Smooth muscle cell (in vitro differentiated cells): ENCODE measurements at regions not wholly inside any gene's neighbourhood (a gene's known extent, or its start where the extent isn't known, plus 50 kb on each side); places are given as distances from the start of the nearest gene placed in this dataset.
A peak's percentile ranks its signal among the peaks of the same experiment; 100 is the strongest.

Experiments
- DNase-seq: peaks from one replicate; lab custom pipeline; 2025; ENCODE audit not compliant: unreplicated experiment; lab: John Stamatoyannopoulos, UW
- H2AFZ ChIP-seq: fragments of 200-600 bp; sonication (generic); 2 replicates; pipeline ENCODE4 v1.6.0; 2016; ENCODE audit warnings: antibody characterized with exemption, low read depth, mild to moderate bottlenecking
- H3F3A ChIP-seq: fragments of 200-600 bp; sonication (generic); 2 replicates; pipeline ENCODE4 v1.6.0; 2017; ENCODE audit warnings: antibody characterized with exemption, low read depth
- H3K27ac ChIP-seq: fragments of 200-600 bp; sonication (generic); 2 replicates; pipeline ENCODE4 v1.5.1; 2016; ENCODE audit warnings: low read depth, mild to moderate bottlenecking
- H3K27me3 ChIP-seq: fragments of 200-600 bp; sonication (generic); 2 replicates; pipeline ENCODE4 v1.6.1; 2016; ENCODE audit warnings: low read depth, mild to moderate bottlenecking
- H3K36me3 ChIP-seq: fragments of 200-600 bp; sonication (generic); 2 replicates; pipeline ENCODE4 v1.5.1; 2016; ENCODE audit warnings: low read depth
- H3K4me1 ChIP-seq: fragments of 200-600 bp; sonication (generic); 2 replicates; pipeline ENCODE4 v1.5.1; 2016; ENCODE audit warnings: low read depth
- H3K4me2 ChIP-seq: fragments of 200-600 bp; sonication (generic); 2 replicates; pipeline ENCODE4 v1.6.0; 2016; ENCODE audit warnings: mild to moderate bottlenecking
- H3K4me3 ChIP-seq: fragments of 200-600 bp; sonication (generic); 2 replicates; pipeline ENCODE4 v1.5.1; 2016; ENCODE audit warnings: mild to moderate bottlenecking
- H3K79me2 ChIP-seq: fragments of 200-600 bp; sonication (generic); 2 replicates; pipeline ENCODE4 v1.6.0; 2016; ENCODE audit warnings: low read depth, mild to moderate bottlenecking
- H3K9ac ChIP-seq: fragments of 200-600 bp; sonication (generic); 2 replicates; pipeline ENCODE4 v1.6.0; 2016; ENCODE audit warnings: low read depth
- H3K9me3 ChIP-seq: fragments of 200-600 bp; sonication (generic); replicated peaks from 2 replicates; pipeline ENCODE4 v1.5.1; 2016; ENCODE audit warnings: low read depth
- H4K20me1 ChIP-seq: fragments of 200-600 bp; sonication (generic); 2 replicates; pipeline ENCODE4 v1.6.0; 2016; ENCODE audit warnings: low read depth
- CTCF ChIP-seq: fragments of 200-600 bp; sonication (generic); IDR thresholded peaks from 2 replicates; pipeline ENCODE4 v1.5.1; 2017; ENCODE audit warnings: borderline replicate concordance, mild to moderate bottlenecking, antibody characterized with exemption; ENCODE audit not compliant: insufficient read depth, poor library complexity, severe bottlenecking
- WGBS: methylation state at CpG from one replicate; pipeline ENCODE4 v1.1.7; 2016; ENCODE audit warnings: low lambda C conversion rate; 5-methylcytosine and 5-hydroxymethylcytosine counted together

DNA sequence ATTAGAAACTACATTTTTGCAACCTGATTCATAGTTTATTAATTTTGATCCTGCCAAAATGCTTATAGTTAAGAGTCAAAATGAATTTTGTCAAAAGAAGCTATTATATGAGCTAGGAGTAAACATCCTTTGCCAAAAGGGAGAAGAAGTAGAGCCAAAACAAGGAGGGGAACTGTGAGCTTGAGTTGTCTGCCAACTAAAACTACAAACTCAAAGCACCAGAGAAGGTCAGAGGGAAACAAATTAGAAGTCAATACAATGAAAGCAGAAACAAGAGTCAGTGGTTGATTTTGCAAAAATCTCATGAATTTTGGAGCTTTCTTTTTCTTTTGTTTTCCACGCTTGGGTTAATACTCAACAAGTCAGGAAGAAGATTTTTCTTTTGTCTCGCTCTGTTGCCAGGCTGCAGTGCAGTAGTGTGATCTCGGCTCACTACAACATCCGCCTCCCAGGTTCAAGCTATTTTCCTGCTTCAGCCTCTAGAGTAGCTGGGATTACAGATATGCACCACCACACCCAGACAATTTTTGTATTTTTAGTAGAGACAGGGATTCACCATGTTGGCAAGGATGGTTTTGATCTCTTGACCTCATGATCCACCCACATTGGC, 508.5 kb downstream of the RIT2 start:
- Histone ChIP-seq H4K20me1 (no peaks in the 10 kb centered on the region), H3K4me3 (no peak overlapping the region), H3K79me2 (no peaks in the 10 kb centered on the region), H2AFZ (no peak overlapping the region), H3K9ac (no peak overlapping the region), H3K9me3 (no peaks in the 10 kb centered on the region), H3F3A (no peaks in the 10 kb centered on the region), H3K27ac (no peak overlapping the region), H3K36me3 (no peaks in the 10 kb centered on the region), H3K4me1 (no peaks in the 10 kb centered on the region), H3K27me3 (no peaks in the 10 kb centered on the region), H3K4me2 (no peak overlapping the region)
- no peak for DNase-seq
- no peak for TF ChIP-seq CTCF
- whole genome bisulfite sequencing = 94% methylated on average over 4 of the region's 4 CpGs

- Histone ChIP-seq H3K4me1 (peaks cover 4% of the 10 kb centered on the region), H3K36me3 (no peaks in the 10 kb centered on the region), H3K27me3 (no peaks in the 10 kb centered on the region), H4K20me1 (no peaks in the 10 kb centered on the region), H2AFZ (no peak overlapping the region), H3K4me3 (no peak overlapping the region), H3F3A (peaks cover 11% of the 10 kb centered on the region), H3K9me3 (no peaks in the 10 kb centered on the region), H3K27ac (no peak overlapping the region), H3K79me2 (no peaks in the 10 kb centered on the region), H3K4me2 (no peak overlapping the region), H3K9ac (no peak overlapping the region)
- no peak for TF ChIP-seq CTCF
- DNase-seq = no peak
- 96% methylated on average over 1 of the region's 1 CpG for WGBS
These were observed 504.4 kb downstream of the RIT2 start for GRCh38 chr18:42611134-42611533.

DNA sequence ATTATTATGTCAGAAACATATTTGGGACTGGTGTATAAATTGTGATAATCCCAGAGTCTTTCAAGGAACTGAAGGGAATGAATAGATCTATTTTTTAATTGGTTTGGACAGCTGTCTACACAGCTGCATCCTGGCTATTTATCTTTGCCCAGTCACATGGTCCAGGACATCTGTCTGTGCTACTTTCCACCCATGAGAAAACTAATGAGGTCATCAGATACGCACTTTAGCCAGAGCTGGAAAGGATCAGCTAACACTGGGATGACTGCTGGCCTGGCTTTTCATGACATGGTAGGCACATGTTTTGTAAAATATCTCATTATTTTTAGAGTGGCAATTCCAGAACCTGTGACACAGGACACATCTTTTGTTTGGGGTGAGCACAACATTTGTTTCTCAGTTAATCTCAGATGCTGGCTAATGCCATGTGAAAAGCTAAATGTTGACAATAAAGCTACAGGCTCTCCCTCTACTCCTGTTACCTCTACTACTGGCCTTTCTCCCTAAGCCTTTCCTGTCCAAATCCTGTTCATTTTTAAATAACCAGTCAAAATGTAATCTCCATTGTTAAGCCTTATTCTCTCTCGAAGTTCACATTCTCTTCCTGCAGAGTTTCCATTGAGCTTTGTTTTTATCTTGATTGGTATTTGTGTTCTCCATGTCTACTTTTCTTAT, 500.7 kb downstream of the RIT2 start:
- Histone ChIP-seq H3K9ac (no peak overlapping the region), H3K4me3 (no peak overlapping the region), H3F3A (peaks cover 11% of the 10 kb centered on the region), H3K9me3 (no peaks in the 10 kb centered on the region), H3K36me3 (no peaks in the 10 kb centered on the region), H3K4me2 (peak overlapping the region; percentile 21), H2AFZ (peak overlapping the region; percentile 59), H4K20me1 (no peaks in the 10 kb centered on the region), H3K4me1 (peaks cover 4% of the 10 kb centered on the region), H3K27ac (peak overlapping the region; percentile 73), H3K27me3 (no peaks in the 10 kb centered on the region), H3K79me2 (no peaks in the 10 kb centered on the region)
- no peak for TF ChIP-seq CTCF
- no peak for DNase-seq
- WGBS = 26% methylated on average over 2 of the region's 2 CpGs

- no peak overlapping the region for H3K9ac ChIP-seq
- no peaks in the 10 kb centered on the region for H3K9me3 ChIP-seq
- DNase-seq = no peak
- no peaks in the 10 kb centered on the region for H3K27me3 ChIP-seq
- H3K4me1 ChIP-seq = peaks cover 10% of the 10 kb centered on the region
- no peak overlapping the region for H3K4me2 ChIP-seq
- H3K79me2 ChIP-seq = no peaks in the 10 kb centered on the region
- 91% methylated on average over 3 of the region's 3 CpGs for WGBS
- H3K4me3 ChIP-seq = no peak overlapping the region
- no peak overlapping the region for H3K27ac ChIP-seq
- TF ChIP-seq CTCF = no peak
- peaks cover 17% of the 10 kb centered on the region for H3F3A ChIP-seq
- H4K20me1 ChIP-seq = no peaks in the 10 kb centered on the region
- H3K36me3 ChIP-seq = no peaks in the 10 kb centered on the region
- H2AFZ ChIP-seq = no peak overlapping the region
These were observed 498.3 kb downstream of the RIT2 start for GRCh38 chr18:42617221-42617620.
